Hepatocyte (in vitro differentiated cells): ENCODE measurements at regions not wholly inside any gene's neighbourhood (a gene's known extent, or its start where the extent isn't known, plus 50 kb on each side); places are given as distances from the start of the nearest gene placed in this dataset.

Experiments used
- CTCF ChIP-seq: fragments of 200-600 bp; sonication (generic); IDR thresholded peaks from 2 replicates; pipeline ENCODE4 v1.5.1; 2016; ENCODE audit warnings: antibody characterized with exemption, mild to moderate bottlenecking; ENCODE audit not compliant: poor library complexity
- EZH2 ChIP-seq: fragments of 200-600 bp; sonication (generic); IDR thresholded peaks from 2 replicates; pipeline ENCODE4 v1.6.1; 2016; ENCODE audit warnings: antibody characterized with exemption, mild to moderate bottlenecking, borderline replicate concordance

- TF ChIP-seq CTCF (no peak), EZH2 (no peak)
These were observed 207.7 kb upstream of the SDK2 start for GRCh38 chr17:73851921-73852320.
